Choroid plexus epithelial cell (primary cell): ENCODE measurements at regions not wholly inside any gene's neighbourhood (a gene's known extent, or its start where the extent isn't known, plus 50 kb on each side); places are given as distances from the start of the nearest gene placed in this dataset.

Experiments used
- DNase-seq: peaks from one replicate; pipeline ENCODE4 v3.0.0-alpha.2; 2010; ENCODE audit warnings: low read depth
- H3K4me3 ChIP-seq: 2 replicates; pipeline ENCODE4 v1.5.1; 2011; ENCODE audit warnings: low read depth, mild to moderate bottlenecking, control low read depth, low read length, moderate library complexity
- TF ChIP-seq, protein P1 (sequence below): conservative IDR thresholded peaks from 2 replicates; pipeline ENCODE4 v1.5.1; 2011; ENCODE audit warnings: low read depth, mild to moderate bottlenecking, control low read depth, inconsistent platforms, low read length, moderate library complexity

DNA sequence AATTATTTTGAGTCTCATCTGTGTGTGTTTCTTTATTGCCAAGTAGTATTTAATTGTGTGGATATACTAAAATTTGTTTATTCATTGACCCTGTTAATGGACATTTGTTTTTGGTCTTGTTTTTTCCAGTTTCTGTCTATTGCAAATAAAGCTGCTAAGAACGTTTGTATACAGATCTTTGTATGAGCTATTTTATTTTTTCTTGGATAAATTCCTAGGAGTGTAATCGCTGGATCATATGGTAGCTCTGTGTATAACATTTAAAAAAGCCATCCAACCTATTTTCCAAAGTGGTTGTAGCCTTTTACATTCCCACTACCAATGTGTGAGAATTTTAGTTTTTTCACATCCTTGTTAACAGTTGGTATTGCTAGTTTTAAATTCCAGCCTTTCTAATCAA, 382.7 kb upstream of the USP24 start:
- DNase-seq: no peak
- H3K4me3 ChIP-seq: no peak overlapping the region
- TF ChIP-seq, protein P1, sequence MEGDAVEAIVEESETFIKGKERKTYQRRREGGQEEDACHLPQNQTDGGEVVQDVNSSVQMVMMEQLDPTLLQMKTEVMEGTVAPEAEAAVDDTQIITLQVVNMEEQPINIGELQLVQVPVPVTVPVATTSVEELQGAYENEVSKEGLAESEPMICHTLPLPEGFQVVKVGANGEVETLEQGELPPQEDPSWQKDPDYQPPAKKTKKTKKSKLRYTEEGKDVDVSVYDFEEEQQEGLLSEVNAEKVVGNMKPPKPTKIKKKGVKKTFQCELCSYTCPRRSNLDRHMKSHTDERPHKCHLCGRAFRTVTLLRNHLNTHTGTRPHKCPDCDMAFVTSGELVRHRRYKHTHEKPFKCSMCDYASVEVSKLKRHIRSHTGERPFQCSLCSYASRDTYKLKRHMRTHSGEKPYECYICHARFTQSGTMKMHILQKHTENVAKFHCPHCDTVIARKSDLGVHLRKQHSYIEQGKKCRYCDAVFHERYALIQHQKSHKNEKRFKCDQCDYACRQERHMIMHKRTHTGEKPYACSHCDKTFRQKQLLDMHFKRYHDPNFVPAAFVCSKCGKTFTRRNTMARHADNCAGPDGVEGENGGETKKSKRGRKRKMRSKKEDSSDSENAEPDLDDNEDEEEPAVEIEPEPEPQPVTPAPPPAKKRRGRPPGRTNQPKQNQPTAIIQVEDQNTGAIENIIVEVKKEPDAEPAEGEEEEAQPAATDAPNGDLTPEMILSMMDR: no peak

GRCh38 chr1:55594701-55595100, 379.5 kb upstream of the USP24 start:
- TF ChIP-seq, protein P1: no peak
- no peak overlapping the region for H3K4me3 ChIP-seq
- no peak for DNase-seq

DNA sequence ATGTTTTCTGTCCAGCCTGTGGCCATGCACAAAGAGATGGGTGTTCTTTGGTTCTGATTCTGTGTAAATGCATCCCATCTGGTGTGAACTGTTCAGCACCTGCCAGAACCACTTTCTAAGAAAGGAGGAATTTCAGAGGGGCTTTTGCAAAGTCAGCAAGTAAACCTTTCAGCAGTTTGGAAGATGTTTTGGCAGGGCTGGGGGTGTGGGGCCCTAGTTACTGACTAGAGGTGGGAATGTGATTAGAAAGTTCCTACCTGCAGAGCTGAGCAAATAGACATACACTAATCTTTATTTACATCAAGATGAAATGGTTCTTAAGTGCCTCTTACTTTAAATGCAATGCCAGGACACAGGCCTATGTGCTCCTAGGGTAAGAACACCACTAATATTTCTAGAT, 378.1 kb upstream of the USP24 start:
- no peak overlapping the region for H3K4me3 ChIP-seq
- DNase-seq: no peak
- TF ChIP-seq, protein P1: no peak

DNA sequence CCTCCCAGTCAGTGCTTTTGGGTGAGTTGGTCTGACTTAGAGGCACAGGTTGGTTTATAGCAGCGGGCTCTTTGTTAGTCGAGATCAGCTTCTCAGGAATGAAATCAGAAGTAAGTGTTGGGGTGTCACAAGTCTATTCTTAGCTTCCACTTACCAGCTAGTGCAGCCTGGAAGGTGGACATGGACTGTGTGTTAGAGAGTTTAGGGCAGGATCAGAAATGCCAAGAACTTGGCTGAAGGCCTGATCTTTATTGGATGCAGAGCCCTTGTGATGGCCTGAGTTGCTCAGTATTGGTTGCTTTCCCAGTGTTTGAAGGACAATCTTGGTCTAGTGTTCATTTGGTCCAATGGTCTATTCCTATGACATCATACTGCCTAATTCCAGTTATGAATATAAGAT, 377.0 kb upstream of the USP24 start:
- H3K4me3 ChIP-seq: no peak overlapping the region
- TF ChIP-seq, protein P1: no peak
- DNase-seq: no peak

DNA sequence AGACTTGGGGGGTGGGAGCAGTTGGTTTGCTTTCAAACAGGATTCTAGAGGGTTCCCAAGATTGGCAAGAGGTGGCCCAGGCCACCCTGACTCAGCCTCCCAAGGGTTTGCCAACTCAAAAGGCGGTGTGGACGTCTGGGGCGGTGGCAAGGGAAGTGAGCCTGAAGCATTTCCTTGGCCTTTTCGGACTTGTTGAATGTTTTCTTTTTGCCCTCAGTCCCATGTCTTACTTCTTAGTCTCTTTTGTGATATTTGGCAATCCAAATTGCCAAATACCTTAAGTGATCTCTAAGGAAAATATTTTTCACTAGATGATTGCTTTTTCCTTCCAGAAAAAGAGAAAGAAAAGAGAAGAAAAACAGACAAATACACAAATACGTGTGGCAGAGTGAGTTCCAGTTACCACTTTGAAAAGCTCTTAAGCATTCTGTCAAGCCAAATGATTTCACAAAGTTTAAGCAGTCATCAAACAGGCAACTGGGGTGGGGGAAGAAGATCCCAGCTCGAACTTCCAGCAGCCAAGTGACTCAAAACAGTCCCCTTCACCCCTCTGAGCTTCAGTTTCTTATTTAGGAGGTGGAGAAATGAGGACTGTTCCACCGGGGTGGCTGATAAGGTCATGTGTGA, 374.6 kb upstream of the USP24 start:
- TF ChIP-seq, protein P1: no peak
- peak; percentile 27 for DNase-seq
- H3K4me3 ChIP-seq: no peak overlapping the region

GRCh38 chr1:55588309-55588708, 373.1 kb upstream of the USP24 start:
- TF ChIP-seq, protein P1: no peak
- DNase-seq: no peak
- H3K4me3 ChIP-seq: no peak overlapping the region

DNA sequence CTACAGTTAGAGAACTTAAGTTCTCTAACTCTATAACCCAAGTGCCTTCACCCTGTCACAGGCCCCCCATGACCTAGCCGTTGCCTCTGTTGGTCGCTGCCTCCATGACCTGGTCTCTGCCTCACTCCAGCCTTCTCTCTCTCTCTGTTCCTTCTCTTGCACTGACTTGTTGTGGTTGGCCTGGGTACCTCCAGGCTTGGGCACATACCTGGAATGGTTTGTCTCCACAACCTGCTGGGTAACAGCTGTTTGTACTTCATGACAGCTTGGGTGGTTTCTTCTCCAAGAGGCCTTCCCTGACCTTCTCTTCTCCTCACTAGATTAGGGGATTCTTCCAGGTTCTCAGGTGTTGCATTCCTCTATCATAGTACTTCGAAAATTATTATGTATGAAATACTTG, 371.6 kb upstream of the USP24 start:
- no peak overlapping the region for H3K4me3 ChIP-seq
- no peak for DNase-seq
- TF ChIP-seq, protein P1: no peak
